ENCODE measurements at regions not wholly inside any gene's neighbourhood (a gene's known extent, or its start where the extent isn't known, plus 50 kb on each side); places are given as distances from the start of the nearest gene placed in this dataset.

- H3K9me3 ChIP-seq (ENCODE audit: control insufficient read depth, insufficient read depth, low read length): 0 out of 2 replicates have a peak, but pooled peaks cover 1% of the 10 kb centered on the region
- no peaks in the 10 kb centered on the region for H3K27me3 ChIP-seq (ENCODE audit: control insufficient read depth, insufficient read depth, low read length)
- WGBS (ENCODE audit: insufficient coverage, insufficient read length): no CpG with 5 or more reads among the region's 9 CpGs
These were observed 80.9 kb upstream of the NKX1-1 start for GRCh38 chr4:1487106-1487505.

GRCh38 chr4:1485280-1485679 lies 79.0 kb upstream of the NKX1-1 start:
- Histone ChIP-seq H3K4me3 (ENCODE audit: low read length) (no peak overlapping the region), H3K36me3 (ENCODE audit: control insufficient read depth, insufficient read depth, low read length) (no peaks in the 10 kb centered on the region)
- DNase-seq (ENCODE audit: low read depth, low spot score): no peak

More at GRCh38 chr4:1487106-1487505, 80.9 kb upstream of the NKX1-1 start:
- no peak for DNase-seq (ENCODE audit: low read depth, low spot score)
- H3K27ac ChIP-seq (ENCODE audit: low read length): no peak overlapping the region
- H3K4me3 ChIP-seq (ENCODE audit: low read length): no peak overlapping the region
- no peaks in the 10 kb centered on the region for H3K36me3 ChIP-seq (ENCODE audit: control insufficient read depth, insufficient read depth, low read length)
- no peaks in the 10 kb centered on the region; the same call in 1 of the 2 replicates for H3K4me1 ChIP-seq (ENCODE audit: control insufficient read depth, insufficient read depth, low read length)

GRCh38 chr4:1480720-1481119 lies 74.5 kb upstream of the NKX1-1 start:
- Histone ChIP-seq H3K27me3 (ENCODE audit: control insufficient read depth, insufficient read depth, low read length) (no peaks in the 10 kb centered on the region), H3K9me3 (ENCODE audit: control insufficient read depth, insufficient read depth, low read length) (no peaks in the 10 kb centered on the region), H3K4me1 (ENCODE audit: control insufficient read depth, insufficient read depth, low read length) (no peaks in the 10 kb centered on the region), H3K27ac (ENCODE audit: low read length) (no peak overlapping the region), H3K36me3 (ENCODE audit: control insufficient read depth, insufficient read depth, low read length) (no peaks in the 10 kb centered on the region), H3K4me3 (ENCODE audit: low read length) (no peak overlapping the region)
- WGBS (ENCODE audit: insufficient coverage, insufficient read length): no CpG with 5 or more reads among the region's 1 CpG
- DNase-seq (ENCODE audit: low read depth, low spot score): no peak

More at GRCh38 chr4:1485280-1485679, 79.0 kb upstream of the NKX1-1 start:
- Histone ChIP-seq H3K27ac (ENCODE audit: low read length) (no peak overlapping the region), H3K9me3 (ENCODE audit: control insufficient read depth, insufficient read depth, low read length) (0 out of 2 replicates have a peak, but pooled peaks cover 1% of the 10 kb centered on the region), H3K27me3 (ENCODE audit: control insufficient read depth, insufficient read depth, low read length) (no peaks in the 10 kb centered on the region), H3K4me1 (ENCODE audit: control insufficient read depth, insufficient read depth, low read length) (no peaks in the 10 kb centered on the region; the same call in 1 of the 2 replicates)

- no peaks in the 10 kb centered on the region for H3K9me3 ChIP-seq (ENCODE audit: control insufficient read depth, insufficient read depth, low read length)
- H3K27me3 ChIP-seq (ENCODE audit: control insufficient read depth, insufficient read depth, low read length): no peaks in the 10 kb centered on the region
- no peak overlapping the region for H3K4me3 ChIP-seq (ENCODE audit: low read length)
- no CpG with 5 or more reads among the region's 10 CpGs for WGBS (ENCODE audit: insufficient coverage, insufficient read length)
- no peaks in the 10 kb centered on the region for H3K36me3 ChIP-seq (ENCODE audit: control insufficient read depth, insufficient read depth, low read length)
- H3K4me1 ChIP-seq (ENCODE audit: control insufficient read depth, insufficient read depth, low read length): no peaks in the 10 kb centered on the region
- DNase-seq (ENCODE audit: low read depth, low spot score): no peak
- no peak overlapping the region for H3K27ac ChIP-seq (ENCODE audit: low read length)
These were observed 73.2 kb upstream of the NKX1-1 start for GRCh38 chr4:1479454-1479853.

GRCh38 chr4:1478766-1479355 lies 72.6 kb upstream of the NKX1-1 start:
- no peaks in the 10 kb centered on the region for H3K4me1 ChIP-seq (ENCODE audit: control insufficient read depth, insufficient read depth, low read length)
- no peak for DNase-seq (ENCODE audit: low read depth, low spot score)
- WGBS (ENCODE audit: insufficient coverage, insufficient read length): no CpG with 5 or more reads among the region's 10 CpGs
- no peak overlapping the region for H3K27ac ChIP-seq (ENCODE audit: low read length)
- no peaks in the 10 kb centered on the region for H3K36me3 ChIP-seq (ENCODE audit: control insufficient read depth, insufficient read depth, low read length)
- no peaks in the 10 kb centered on the region for H3K9me3 ChIP-seq (ENCODE audit: control insufficient read depth, insufficient read depth, low read length)
- H3K27me3 ChIP-seq (ENCODE audit: control insufficient read depth, insufficient read depth, low read length): no peaks in the 10 kb centered on the region
- no peak overlapping the region for H3K4me3 ChIP-seq (ENCODE audit: low read length)

- DNase-seq (ENCODE audit: low read depth, low spot score): no peak
- no peak overlapping the region for H3K4me3 ChIP-seq (ENCODE audit: low read length)
- no peaks in the 10 kb centered on the region for H3K9me3 ChIP-seq (ENCODE audit: control insufficient read depth, insufficient read depth, low read length)
- no peaks in the 10 kb centered on the region for H3K27me3 ChIP-seq (ENCODE audit: control insufficient read depth, insufficient read depth, low read length)
- WGBS (ENCODE audit: insufficient coverage, insufficient read length): no CpG with 5 or more reads among the region's 18 CpGs
- no peak overlapping the region for H3K27ac ChIP-seq (ENCODE audit: low read length)
- H3K36me3 ChIP-seq (ENCODE audit: control insufficient read depth, insufficient read depth, low read length): no peaks in the 10 kb centered on the region
- no peaks in the 10 kb centered on the region for H3K4me1 ChIP-seq (ENCODE audit: control insufficient read depth, insufficient read depth, low read length)
These were observed 71.0 kb upstream of the NKX1-1 start for GRCh38 chr4:1477045-1477840.

- no peak overlapping the region for H3K4me3 ChIP-seq (ENCODE audit: low read length)
- no CpG with 5 or more reads among the region's 2 CpGs for WGBS (ENCODE audit: insufficient coverage, insufficient read length)
- no peaks in the 10 kb centered on the region for H3K36me3 ChIP-seq (ENCODE audit: control insufficient read depth, insufficient read depth, low read length)
- no peak overlapping the region for H3K27ac ChIP-seq (ENCODE audit: low read length)
- H3K9me3 ChIP-seq (ENCODE audit: control insufficient read depth, insufficient read depth, low read length): no peaks in the 10 kb centered on the region
- no peaks in the 10 kb centered on the region for H3K4me1 ChIP-seq (ENCODE audit: control insufficient read depth, insufficient read depth, low read length)
- no peak for DNase-seq (ENCODE audit: low read depth, low spot score)
- H3K27me3 ChIP-seq (ENCODE audit: control insufficient read depth, insufficient read depth, low read length): no peaks in the 10 kb centered on the region
These were observed 69.9 kb upstream of the NKX1-1 start for GRCh38 chr4:1476140-1476513.

GRCh38 chr4:1475277-1476139 lies 69.3 kb upstream of the NKX1-1 start:
- no peaks in the 10 kb centered on the region for H3K36me3 ChIP-seq (ENCODE audit: control insufficient read depth, insufficient read depth, low read length)
- no peaks in the 10 kb centered on the region for H3K27me3 ChIP-seq (ENCODE audit: control insufficient read depth, insufficient read depth, low read length)
- H3K4me3 ChIP-seq (ENCODE audit: low read length): no peak overlapping the region
- no peaks in the 10 kb centered on the region for H3K9me3 ChIP-seq (ENCODE audit: control insufficient read depth, insufficient read depth, low read length)
- no peaks in the 10 kb centered on the region for H3K4me1 ChIP-seq (ENCODE audit: control insufficient read depth, insufficient read depth, low read length)
- no peak for DNase-seq (ENCODE audit: low read depth, low spot score)
- WGBS (ENCODE audit: insufficient coverage, insufficient read length): 100% methylated on average over 1 of the region's 1 CpG
- no peak overlapping the region for H3K27ac ChIP-seq (ENCODE audit: low read length)

- H3K9me3 ChIP-seq (ENCODE audit: control insufficient read depth, insufficient read depth, low read length): no peaks in the 10 kb centered on the region
- H3K27ac ChIP-seq (ENCODE audit: low read length): no peak overlapping the region
- no peaks in the 10 kb centered on the region for H3K36me3 ChIP-seq (ENCODE audit: control insufficient read depth, insufficient read depth, low read length)
- no CpG with 5 or more reads among the region's 14 CpGs for WGBS (ENCODE audit: insufficient coverage, insufficient read length)
- H3K4me3 ChIP-seq (ENCODE audit: low read length): no peak overlapping the region
- H3K27me3 ChIP-seq (ENCODE audit: control insufficient read depth, insufficient read depth, low read length): no peaks in the 10 kb centered on the region
- no peaks in the 10 kb centered on the region for H3K4me1 ChIP-seq (ENCODE audit: control insufficient read depth, insufficient read depth, low read length)
- no peak for DNase-seq (ENCODE audit: low read depth, low spot score)
These were observed 68.2 kb upstream of the NKX1-1 start for GRCh38 chr4:1474126-1475090.

Data from iPS DF 6.9 (cell line).